ENCODE measurements at regions not wholly inside any gene's neighbourhood (a gene's known extent, or its start where the extent isn't known, plus 50 kb on each side); places are given as distances from the start of the nearest gene placed in this dataset.

GRCh38 chr7:85474234-85474633 is 287.4 kb upstream of the SEMA3D start:
- TF ChIP-seq CTCF (IDR thresholded peaks at IDR 0.05; ENCODE audit: extremely low read depth, missing control alignments), result no peak
- no peak for DNase-seq (ENCODE audit: low spot score)

GRCh38 chr7:85471740-85472139 is 284.9 kb upstream of the SEMA3D start:
- no peak for DNase-seq (ENCODE audit: low spot score)
- TF ChIP-seq CTCF (IDR thresholded peaks at IDR 0.05; ENCODE audit: extremely low read depth, missing control alignments), result no peak

- no peak for TF ChIP-seq CTCF (IDR thresholded peaks at IDR 0.05; ENCODE audit: extremely low read depth, missing control alignments)
- no peak for DNase-seq (ENCODE audit: low spot score)
Measured at GRCh38 chr7:85471307-85471706, 284.5 kb upstream of the SEMA3D start.

GRCh38 chr7:85469446-85470010 is 282.7 kb upstream of the SEMA3D start:
- no peak for TF ChIP-seq CTCF (IDR thresholded peaks at IDR 0.05; ENCODE audit: extremely low read depth, missing control alignments)
- no peak for DNase-seq (ENCODE audit: low spot score)

- DNase-seq (ENCODE audit: low spot score), result no peak
- TF ChIP-seq CTCF (IDR thresholded peaks at IDR 0.05; ENCODE audit: extremely low read depth, missing control alignments), result no peak
Measured at GRCh38 chr7:85464042-85464651, 277.3 kb upstream of the SEMA3D start.

- TF ChIP-seq CTCF (IDR thresholded peaks at IDR 0.05; ENCODE audit: extremely low read depth, missing control alignments), result no peak
Measured at GRCh38 chr7:85462671-85463070, 275.8 kb upstream of the SEMA3D start.

GRCh38 chr7:85457911-85458310 is 271.1 kb upstream of the SEMA3D start:
- DNase-seq (ENCODE audit: low spot score), result no peak
- no peak for TF ChIP-seq CTCF (IDR thresholded peaks at IDR 0.05; ENCODE audit: extremely low read depth, missing control alignments)

More at GRCh38 chr7:85462671-85463070, 275.8 kb upstream of the SEMA3D start:
- no peak for DNase-seq (ENCODE audit: low spot score)
